SK-N-SH treated with all-trans-retinoic acid at 6 μM for 48 hours (cell line): ENCODE measurements at regions not wholly inside any gene's neighbourhood (a gene's known extent, or its start where the extent isn't known, plus 50 kb on each side); places are given as distances from the start of the nearest gene placed in this dataset.

ENCODE experiments used
- ATAC-seq: fragments of 200-7000 bp; cut with Tn5 transposase; 3 replicates; pipeline ENCODE4 v1.9.1; 2020; ENCODE audit warnings: mild to moderate bottlenecking, moderate library complexity
- ARNTL ChIP-seq: fragments of 450-650 bp; formaldehyde crosslinking; IDR thresholded peaks from 2 replicates; pipeline ENCODE4 v1.5.0; 2020; ENCODE audit warnings: low read depth, mild to moderate bottlenecking, moderate library complexity, borderline replicate concordance
- BACH2 ChIP-seq: fragments of 250-450 bp; sonication (Bioruptor Pico); IDR thresholded peaks from 2 replicates; pipeline ENCODE4 v1.9.0; 2021; ENCODE audit warnings: mild to moderate bottlenecking, borderline replicate concordance
- CREB5 ChIP-seq: fragments of 250-450 bp; sonication (Bioruptor Pico); IDR thresholded peaks from 2 replicates; pipeline ENCODE4 v1.5.1; 2020; ENCODE audit warnings: low read depth, mild to moderate bottlenecking, moderate library complexity
- CSRNP3 ChIP-seq: fragments of 250-450 bp; sonication (Bioruptor Pico); IDR thresholded peaks from 2 replicates; pipeline ENCODE4 v1.5.1; 2021; ENCODE audit warnings: mild to moderate bottlenecking, moderate library complexity
- ESRRG ChIP-seq: fragments of 250-450 bp; sonication (Bioruptor Pico); IDR thresholded peaks from 2 replicates; pipeline ENCODE4 v1.6.1; 2021; ENCODE audit warnings: mild to moderate bottlenecking
- GLIS3 ChIP-seq: fragments of 250-450 bp; sonication (Bioruptor Pico); IDR thresholded peaks from 2 replicates; pipeline ENCODE4 v1.5.0; 2020; ENCODE audit warnings: mild to moderate bottlenecking, moderate library complexity
- ISL1 ChIP-seq: fragments of 250-450 bp; sonication (Bioruptor Pico); IDR thresholded peaks from 2 replicates; pipeline ENCODE4 v2.1.2; 2022; ENCODE audit warnings: mild to moderate bottlenecking, moderate library complexity
- OSR1 ChIP-seq: fragments of 250-450 bp; sonication (Bioruptor Pico); IDR thresholded peaks from 2 replicates; pipeline ENCODE4 v1.8.0; 2022; ENCODE audit warnings: moderate library complexity, mild to moderate bottlenecking, inconsistent platforms
- PATZ1 ChIP-seq: fragments of 250-450 bp; sonication (Bioruptor Pico); IDR thresholded peaks from 2 replicates; pipeline ENCODE4 v1.8.0; 2020; ENCODE audit warnings: mild to moderate bottlenecking, moderate library complexity, borderline replicate concordance
- POU6F1 ChIP-seq: fragments of 250-450 bp; sonication (Bioruptor Pico); IDR thresholded peaks from 2 replicates; pipeline ENCODE4 v1.8.0; 2021; ENCODE audit warnings: low read depth, mild to moderate bottlenecking, moderate library complexity, borderline replicate concordance
- PPARA ChIP-seq: fragments of 250-450 bp; sonication (Bioruptor Pico); IDR thresholded peaks from 2 replicates; pipeline ENCODE4 v1.5.0; 2020; ENCODE audit warnings: mild to moderate bottlenecking, borderline replicate concordance
- SNAI2 ChIP-seq: fragments of 250-450 bp; sonication (Bioruptor Pico); IDR thresholded peaks from 2 replicates; pipeline ENCODE4 v1.5.0; 2020; ENCODE audit warnings: mild to moderate bottlenecking, moderate library complexity
- TOX ChIP-seq: fragments of 250-450 bp; sonication (Bioruptor Pico); IDR thresholded peaks from 2 replicates; pipeline ENCODE4 v1.8.0; 2021; ENCODE audit warnings: mild to moderate bottlenecking, moderate library complexity, borderline replicate concordance
- TSHZ2 ChIP-seq: fragments of 250-450 bp; sonication (Bioruptor Pico); IDR thresholded peaks from 2 replicates; pipeline ENCODE4 v1.5.0; 2020; ENCODE audit warnings: mild to moderate bottlenecking, moderate library complexity
- ZC3H10 ChIP-seq: fragments of 250-450 bp; sonication (Bioruptor Pico); IDR thresholded peaks from 2 replicates; pipeline ENCODE4 v1.5.1; 2021; ENCODE audit warnings: mild to moderate bottlenecking, moderate library complexity
- ZFP3 ChIP-seq: fragments of 250-450 bp; sonication (Bioruptor Pico); IDR thresholded peaks from 2 replicates; pipeline ENCODE4 v1.5.0; 2020; ENCODE audit warnings: mild to moderate bottlenecking, moderate library complexity
- ZFP30 ChIP-seq: fragments of 450-650 bp; formaldehyde crosslinking; IDR thresholded peaks from 2 replicates; pipeline ENCODE4 v1.5.0; 2022; ENCODE audit warnings: mild to moderate bottlenecking, moderate library complexity
- ZNF565 ChIP-seq: fragments of 450-650 bp; formaldehyde crosslinking; conservative IDR thresholded peaks from 2 replicates; pipeline ENCODE4 v1.5.0; 2020; ENCODE audit warnings: low read depth, mild to moderate bottlenecking, moderate library complexity
- ZNF70 ChIP-seq: fragments of 450-650 bp; formaldehyde crosslinking; IDR thresholded peaks from 2 replicates; pipeline ENCODE4 v1.5.0; 2020; ENCODE audit warnings: mild to moderate bottlenecking, moderate library complexity
- ZNF8 ChIP-seq: fragments of 450-650 bp; formaldehyde crosslinking; IDR thresholded peaks from 2 replicates; pipeline ENCODE4 v1.5.0; 2020; ENCODE audit warnings: mild to moderate bottlenecking, moderate library complexity

GRCh38 chr5:112648264-112648663 lies 89.4 kb upstream of the APC start:
- no peak for TF ChIP-seq ZC3H10 (CRISPR knock-in tag)
- no peak for TF ChIP-seq PPARA (CRISPR knock-in tag)
- no peak for TF ChIP-seq TSHZ2 (CRISPR knock-in tag)
- no peak for TF ChIP-seq ZNF565 (CRISPR knock-in tag)
- TF ChIP-seq ISL1 = no peak
- no peak for TF ChIP-seq ZFP30
- no peak for TF ChIP-seq ZFP3 (CRISPR knock-in tag)
- no peak for TF ChIP-seq TOX (CRISPR knock-in tag)
- no peak for TF ChIP-seq ARNTL (CRISPR knock-in tag)
- no peak for TF ChIP-seq BACH2 (CRISPR knock-in tag)
- no peak for TF ChIP-seq PATZ1 (CRISPR knock-in tag)
- no peak for TF ChIP-seq ZNF8
- no peak for TF ChIP-seq CSRNP3
- TF ChIP-seq CREB5 (CRISPR knock-in tag) = no peak
- TF ChIP-seq OSR1 (CRISPR knock-in tag) = no peak
- TF ChIP-seq GLIS3 (CRISPR knock-in tag) = no peak
- no peak for TF ChIP-seq SNAI2 (CRISPR knock-in tag)
- TF ChIP-seq POU6F1 (CRISPR knock-in tag) = no peak
- TF ChIP-seq, all 23 proteins: peak for 0
- ATAC-seq = no peak

- TF ChIP-seq ZNF8 (no peak), ESRRG (CRISPR knock-in tag) (no peak), ZNF70 (no peak), TOX (CRISPR knock-in tag) (no peak), PATZ1 (CRISPR knock-in tag) (no peak), CSRNP3 (no peak)
- no peak for ATAC-seq
Observed at GRCh38 chr5:112649882-112650281, 87.8 kb upstream of the APC start.
